ENCODE measurements at regions not wholly inside any gene's neighbourhood (a gene's known extent, or its start where the extent isn't known, plus 50 kb on each side); places are given as distances from the start of the nearest gene placed in this dataset.
"Not testable (repeated sequence)": the region's sequence is repeated elsewhere in the genome, so short reads cannot be mapped to it uniquely, and the experiment has no call there.

DNA sequence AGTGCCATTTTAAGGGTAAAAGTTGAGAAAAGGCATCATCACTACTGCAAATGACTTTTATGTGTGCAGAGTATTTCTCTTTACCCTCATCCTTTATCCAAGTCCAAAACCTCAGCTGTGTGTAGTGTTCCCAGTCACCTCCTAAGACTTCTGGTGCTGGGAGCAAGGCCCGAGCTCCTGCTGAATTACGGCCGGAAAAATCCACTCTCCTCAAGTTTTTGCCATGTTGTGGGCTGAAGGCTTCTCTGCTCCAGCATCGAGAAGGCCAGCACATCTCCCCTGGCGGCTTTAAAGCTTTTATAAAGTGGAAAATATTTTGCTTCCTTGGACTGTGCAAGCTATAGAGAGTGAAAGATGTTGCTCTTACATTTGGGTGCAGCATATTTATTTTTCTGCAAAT, 153.2 kb upstream of the THBS2 start:
- Mint-ChIP-seq H3K4me3 (no peak overlapping the region), H3K36me3 (no peaks in the 10 kb centered on the region), H3K27ac (no peak overlapping the region), H3K4me1 (no peaks in the 10 kb centered on the region), H3K9me3 (no peaks in the 10 kb centered on the region)
- DNase-seq (ENCODE audit: low spot score in 2 of 2) (peak in 1 of 2 donors; percentile 18), ATAC-seq (no peak)

- no peaks in the 10 kb centered on the region for H3K9me3 Mint-ChIP-seq
- ATAC-seq = no peak
- no peak for DNase-seq (ENCODE audit: low spot score in 2 of 2)
- H3K4me1 Mint-ChIP-seq = no peaks in the 10 kb centered on the region
- H3K27ac Mint-ChIP-seq = no peak overlapping the region
- no peak overlapping the region for H3K4me3 Mint-ChIP-seq
- H3K36me3 Mint-ChIP-seq = no peaks in the 10 kb centered on the region
Observed at GRCh38 chr6:169406034-169406433, 152.4 kb upstream of the THBS2 start.

DNA sequence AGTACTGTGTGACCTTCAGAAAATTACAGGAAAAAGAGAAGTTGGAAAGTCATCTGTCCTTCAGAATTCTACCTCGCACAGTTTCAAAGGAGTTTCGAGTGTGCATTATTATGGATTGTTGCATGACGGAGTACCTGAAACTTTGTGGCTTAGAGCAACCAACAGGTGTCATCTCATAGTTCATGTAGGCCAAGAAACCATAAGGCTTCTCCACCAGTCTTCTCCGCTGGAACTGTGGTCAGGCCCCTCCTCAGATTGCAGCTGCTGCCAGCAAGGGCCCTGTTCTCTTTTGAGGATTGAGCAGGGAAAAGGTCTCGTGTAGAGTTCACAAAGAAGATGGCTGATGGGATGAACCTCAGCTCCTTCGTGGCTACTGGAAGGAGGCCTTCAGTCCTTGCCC, 151.2 kb upstream of the THBS2 start:
- DNase-seq (ENCODE audit: low spot score in 2 of 2) (peak in 1 of 2 donors; percentile 3), ATAC-seq (no peak)
- H3K36me3 Mint-ChIP-seq = no peaks in the 10 kb centered on the region
- H3K27ac Mint-ChIP-seq = no peak overlapping the region
- H3K4me3 Mint-ChIP-seq = no peak overlapping the region
- no peaks in the 10 kb centered on the region for H3K9me3 Mint-ChIP-seq
- H3K4me1 Mint-ChIP-seq = no peaks in the 10 kb centered on the region

- DNase-seq (ENCODE audit: low spot score in 2 of 2) (peak in 1 of 2 donors; percentile 38), ATAC-seq (no peak)
- no peak overlapping the region for H3K4me3 Mint-ChIP-seq
- no peaks in the 10 kb centered on the region for H3K4me1 Mint-ChIP-seq
- no peak overlapping the region for H3K27ac Mint-ChIP-seq
- H3K9me3 Mint-ChIP-seq = no peaks in the 10 kb centered on the region
- no peaks in the 10 kb centered on the region for H3K36me3 Mint-ChIP-seq
Observed at GRCh38 chr6:169398342-169399105, 144.9 kb upstream of the THBS2 start.

DNA sequence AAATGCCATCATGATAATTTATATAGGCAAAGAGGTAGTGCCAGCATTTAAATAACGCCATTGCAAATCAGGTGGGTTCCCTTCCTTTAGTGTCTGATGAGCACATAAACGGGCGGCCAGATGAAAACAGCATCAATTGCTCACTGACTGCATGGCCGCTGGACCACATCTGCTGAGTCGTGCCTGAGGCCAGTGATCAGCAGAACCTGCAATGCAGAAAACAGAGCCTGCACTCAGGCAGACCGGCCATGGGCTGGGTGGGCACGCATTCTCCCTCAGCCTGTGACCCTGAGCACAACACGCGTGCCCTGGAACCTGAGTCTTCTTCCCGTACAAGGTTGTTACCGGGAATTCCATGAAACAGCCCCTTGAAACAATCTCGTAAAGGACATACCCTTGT, 144.0 kb upstream of the THBS2 start:
- Mint-ChIP-seq H3K4me3 (no peak overlapping the region), H3K27ac (no peak overlapping the region), H3K9me3 (no peaks in the 10 kb centered on the region), H3K4me1 (no peaks in the 10 kb centered on the region), H3K36me3 (no peaks in the 10 kb centered on the region)
- no peak for ATAC-seq
- peak in 1 of 2 donors; percentile 17 for DNase-seq (ENCODE audit: low spot score in 2 of 2)

DNA sequence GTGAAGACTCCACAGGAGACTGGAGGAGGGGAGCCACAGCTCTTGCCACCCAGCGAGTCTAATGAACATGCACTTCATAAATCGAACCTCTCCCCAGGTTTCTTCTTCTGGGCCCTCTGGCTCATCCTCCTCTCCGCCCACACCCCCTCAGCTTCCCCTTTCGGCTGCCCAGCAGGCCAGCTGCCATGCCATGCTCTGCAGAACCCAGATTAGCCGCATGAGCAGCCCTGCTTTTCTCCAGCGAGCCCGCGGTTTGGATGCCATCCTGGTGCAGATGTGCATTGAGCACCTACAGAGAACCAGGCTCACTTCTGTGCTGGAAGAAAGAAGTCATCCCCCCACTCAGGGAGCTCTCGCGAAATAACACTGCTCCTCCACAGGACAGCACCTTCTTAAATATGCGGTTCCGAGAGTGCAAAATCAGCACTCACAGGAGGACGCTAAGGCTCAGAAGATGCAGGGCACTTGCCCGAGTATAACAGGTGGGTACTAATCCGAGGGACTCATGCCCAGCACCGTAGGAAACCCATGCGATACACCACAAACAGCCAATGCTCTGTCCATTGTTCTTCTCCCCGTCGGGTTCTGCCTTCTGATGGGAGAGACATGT, 143.0 kb upstream of the THBS2 start:
- Mint-ChIP-seq H3K27ac (no peak overlapping the region), H3K4me1 (no peaks in the 10 kb centered on the region), H3K4me3 (no peak overlapping the region), H3K9me3 (no peaks in the 10 kb centered on the region), H3K36me3 (no peaks in the 10 kb centered on the region)
- DNase-seq (ENCODE audit: low spot score in 2 of 2) = peak in 1 of 2 donors; percentile 29
- ATAC-seq = no peak

- H3K27ac Mint-ChIP-seq, H3K9me3 Mint-ChIP-seq, H3K36me3 Mint-ChIP-seq, H3K4me3 Mint-ChIP-seq, ATAC-seq, H3K4me1 Mint-ChIP-seq: not testable (repeated sequence)
- peak in 1 of 2 donors; percentile 22 for DNase-seq (ENCODE audit: low spot score in 2 of 2)
Observed at GRCh38 chr6:169396009-169396539, 142.4 kb upstream of the THBS2 start.

DNA sequence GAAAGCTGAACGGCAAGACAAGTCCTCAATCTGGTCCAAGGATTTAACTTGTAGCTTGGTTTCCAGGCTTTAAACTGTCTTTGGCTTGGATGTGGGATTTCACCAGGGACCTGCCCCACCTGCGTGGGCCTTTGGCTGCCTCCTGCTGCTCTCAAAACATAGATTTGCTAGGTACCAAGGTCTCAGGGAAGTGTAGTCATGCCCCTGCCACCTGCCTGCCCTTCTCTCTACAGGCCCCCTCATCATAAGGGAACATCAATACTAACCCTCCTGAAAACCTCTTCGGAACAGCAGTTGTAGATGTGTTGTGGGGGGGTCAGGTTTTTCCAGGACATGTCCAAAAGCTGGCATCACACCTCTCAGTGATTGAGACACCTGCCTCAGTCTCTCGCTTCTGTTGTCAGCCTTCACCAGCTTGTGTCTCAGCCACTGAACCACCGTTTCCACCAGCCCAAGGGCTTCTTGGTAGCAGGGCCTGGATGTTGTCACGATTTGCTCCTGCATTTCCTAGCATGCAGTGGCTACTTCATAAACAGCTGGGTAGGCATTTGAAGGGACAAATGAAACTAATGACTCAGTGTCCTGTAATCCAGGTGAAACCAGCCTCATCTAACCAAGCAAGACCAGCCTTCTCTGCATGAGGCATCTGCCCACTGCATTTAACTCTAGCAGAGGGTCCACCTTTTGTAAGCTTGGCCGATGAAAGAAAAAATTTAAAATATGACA, 141.6 kb upstream of the THBS2 start:
- no peak for ATAC-seq

DNA sequence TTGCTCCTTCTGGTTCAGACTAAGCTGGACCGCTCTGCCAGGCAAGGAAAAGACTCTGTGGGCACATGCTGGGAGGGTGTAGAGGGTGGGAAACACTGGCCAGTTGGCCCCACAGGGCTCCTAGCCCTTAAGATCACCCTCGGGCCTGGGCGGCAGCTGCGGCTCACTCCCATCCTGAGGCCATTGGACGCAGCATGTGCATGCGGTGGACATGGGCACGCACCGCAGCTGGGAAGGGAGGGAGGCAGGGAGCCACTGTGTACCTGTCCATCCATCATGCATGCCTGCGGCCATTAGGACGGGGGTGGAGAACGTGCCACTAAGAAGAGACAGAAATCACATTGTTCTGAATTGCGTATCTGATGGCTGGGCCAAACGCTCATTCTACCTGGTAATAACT, 140.1 kb upstream of the THBS2 start:
- H3K27ac Mint-ChIP-seq = no peak overlapping the region
- DNase-seq (ENCODE audit: low spot score in 2 of 2) (peak in 1 of 2 donors; percentile 17), ATAC-seq (no peak)
- H3K36me3 Mint-ChIP-seq = no peaks in the 10 kb centered on the region
- peaks cover 6% of the 10 kb centered on the region for H3K9me3 Mint-ChIP-seq
- no peak overlapping the region for H3K4me3 Mint-ChIP-seq
- no peaks in the 10 kb centered on the region for H3K4me1 Mint-ChIP-seq

More for the DNA sequence above, 141.6 kb upstream of the THBS2 start:
- DNase-seq (ENCODE audit: low spot score in 2 of 2) = peak in 1 of 2 donors; percentile 13
- H3K4me3 Mint-ChIP-seq = no peak overlapping the region
- H3K9me3 Mint-ChIP-seq = no peaks in the 10 kb centered on the region
- H3K4me1 Mint-ChIP-seq = no peaks in the 10 kb centered on the region
- no peak overlapping the region for H3K27ac Mint-ChIP-seq
- no peaks in the 10 kb centered on the region for H3K36me3 Mint-ChIP-seq

DNA sequence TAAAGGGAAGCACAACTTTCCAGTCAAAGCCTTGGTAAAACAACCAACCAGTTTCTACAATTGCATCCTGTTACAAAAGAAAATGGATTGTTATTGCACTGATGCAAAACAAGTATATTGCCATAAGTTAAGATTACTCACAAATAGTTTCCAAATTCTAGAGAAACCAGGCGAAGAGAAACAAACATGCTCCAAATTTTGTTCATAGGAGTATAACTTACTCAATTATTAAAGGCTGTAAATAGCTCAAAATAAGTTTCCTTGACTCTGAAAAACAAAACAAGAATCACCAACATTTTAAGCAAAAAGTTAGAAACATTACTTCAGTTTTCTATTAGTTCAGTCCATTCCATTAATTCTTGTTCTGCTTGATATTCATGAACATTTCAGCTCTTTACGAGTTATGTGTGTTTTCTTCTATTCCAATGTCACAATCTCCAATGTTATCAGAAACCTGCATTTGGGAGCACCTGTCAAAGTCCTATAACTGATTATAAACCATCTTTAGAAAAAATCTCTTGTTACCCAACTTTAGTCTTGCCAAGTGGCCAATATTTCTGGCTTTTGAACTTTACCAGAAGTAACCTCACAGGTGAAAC, 137.9 kb upstream of the THBS2 start:
- H3K36me3 Mint-ChIP-seq = no peaks in the 10 kb centered on the region
- ATAC-seq (no peak), DNase-seq (ENCODE audit: low spot score in 2 of 2) (no peak)
- no peaks in the 10 kb centered on the region for H3K4me1 Mint-ChIP-seq
- peaks cover 6% of the 10 kb centered on the region for H3K9me3 Mint-ChIP-seq
- no peak overlapping the region for H3K27ac Mint-ChIP-seq
- H3K4me3 Mint-ChIP-seq = no peak overlapping the region

DNA sequence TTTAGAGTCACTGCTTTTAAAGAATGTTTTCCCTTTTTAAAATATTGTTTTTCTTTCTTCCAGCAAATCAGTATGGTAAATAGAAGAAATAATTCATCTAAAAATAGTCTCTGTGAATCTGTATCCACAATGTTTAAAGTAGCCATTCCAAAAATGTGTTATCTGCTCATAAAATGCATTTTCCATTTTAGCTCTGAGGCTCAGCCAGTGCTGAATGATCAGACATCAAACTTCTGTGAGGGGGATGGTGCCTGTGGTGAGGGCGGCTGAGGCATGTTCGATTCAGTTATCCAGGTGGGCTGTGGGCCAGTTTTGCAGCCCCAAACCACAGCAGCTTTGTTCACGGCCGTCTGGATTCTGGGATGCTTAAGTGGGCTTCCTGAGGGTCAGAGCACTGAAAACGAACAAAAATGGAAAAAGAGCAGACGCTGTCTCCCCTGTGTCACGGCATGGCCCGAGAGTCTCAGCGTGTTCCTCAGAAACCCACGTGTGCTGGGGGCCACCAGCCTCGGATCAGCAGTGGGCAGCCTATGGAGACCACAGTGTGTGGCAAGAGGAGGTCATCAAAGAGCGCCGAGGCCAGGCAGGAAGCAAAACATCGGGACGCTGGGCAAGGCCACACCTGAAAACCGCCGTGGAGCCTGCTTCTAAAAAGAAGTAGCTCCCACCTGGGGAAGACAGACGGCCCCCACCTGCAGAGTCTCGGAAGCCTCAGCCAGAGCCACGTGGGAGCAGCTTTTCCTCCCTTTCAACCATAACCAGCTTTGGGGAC, 134.9 kb upstream of the THBS2 start:
- H3K36me3 Mint-ChIP-seq = no peaks in the 10 kb centered on the region
- no peak overlapping the region for H3K4me3 Mint-ChIP-seq
- H3K9me3 Mint-ChIP-seq = peaks cover 9% of the 10 kb centered on the region
- ATAC-seq (no peak), DNase-seq (ENCODE audit: low spot score in 2 of 2) (no peak)
- H3K4me1 Mint-ChIP-seq = no peaks in the 10 kb centered on the region
- no peak overlapping the region for H3K27ac Mint-ChIP-seq

DNA sequence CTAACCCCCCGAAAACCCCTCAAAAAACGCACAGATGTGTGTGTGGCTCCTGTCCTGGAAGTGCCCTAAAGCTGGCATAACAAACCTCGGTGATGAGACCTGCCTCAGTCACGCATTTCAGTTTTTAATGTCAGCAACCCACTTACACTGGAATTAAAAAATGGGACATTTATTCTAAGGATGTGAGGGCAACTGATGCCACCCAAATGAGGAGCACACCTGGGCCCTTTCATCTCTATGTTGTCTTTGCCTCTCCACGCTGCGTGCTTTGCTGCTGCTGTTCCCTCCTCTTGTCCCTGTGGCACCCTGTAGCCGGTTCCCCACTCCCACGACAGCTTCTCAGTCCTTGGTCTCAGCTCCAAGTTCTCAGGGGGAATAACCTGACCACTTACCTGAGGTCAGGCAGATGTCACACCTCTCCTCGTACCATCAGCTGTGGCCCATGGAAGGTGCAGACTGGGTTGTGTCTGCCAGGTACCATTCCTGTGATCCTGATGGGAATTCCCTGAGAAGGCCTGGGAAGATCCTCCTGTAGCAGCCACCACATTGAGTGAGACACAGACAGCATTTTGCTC, 134.2 kb upstream of the THBS2 start:
- ATAC-seq = no peak
- H3K4me3 Mint-ChIP-seq = no peak overlapping the region
- H3K36me3 Mint-ChIP-seq = no peaks in the 10 kb centered on the region
- no peak overlapping the region for H3K27ac Mint-ChIP-seq
- no peak for DNase-seq (ENCODE audit: low spot score in 2 of 2)
- H3K9me3 Mint-ChIP-seq = peaks cover 9% of the 10 kb centered on the region
- H3K4me1 Mint-ChIP-seq = no peaks in the 10 kb centered on the region

GRCh38 chr6:169386411-169387057, 132.9 kb upstream of the THBS2 start:
- Mint-ChIP-seq H3K36me3 (no peaks in the 10 kb centered on the region), H3K4me1 (no peaks in the 10 kb centered on the region), H3K27ac (no peak overlapping the region), H3K9me3 (peaks cover 9% of the 10 kb centered on the region), H3K4me3 (no peak overlapping the region)
- no peak for ATAC-seq
- DNase-seq (ENCODE audit: low spot score in 2 of 2) = no peak

- peaks cover 9% of the 10 kb centered on the region for H3K9me3 Mint-ChIP-seq
- no peak overlapping the region for H3K4me3 Mint-ChIP-seq
- H3K36me3 Mint-ChIP-seq = no peaks in the 10 kb centered on the region
- DNase-seq (ENCODE audit: low spot score in 2 of 2) (no peak), ATAC-seq (no peak)
- H3K4me1 Mint-ChIP-seq = no peaks in the 10 kb centered on the region
- no peak overlapping the region for H3K27ac Mint-ChIP-seq
Observed at GRCh38 chr6:169385237-169385880, 131.7 kb upstream of the THBS2 start.
